GM20000 (cell line): ENCODE measurements at regions not wholly inside any gene's neighbourhood (a gene's known extent, or its start where the extent isn't known, plus 50 kb on each side); places are given as distances from the start of the nearest gene placed in this dataset.

Experiments used
- DNase-seq: peaks from one replicate; pipeline ENCODE4 v3.0.0; 2012; ENCODE audit warnings: low spot score
- CTCF ChIP-seq: IDR thresholded peaks from 2 replicates; pipeline ENCODE4 v1.5.1; 2012; ENCODE audit warnings: mild to moderate bottlenecking, control low read depth; ENCODE audit errors: extremely low read depth, missing control alignments

DNA sequence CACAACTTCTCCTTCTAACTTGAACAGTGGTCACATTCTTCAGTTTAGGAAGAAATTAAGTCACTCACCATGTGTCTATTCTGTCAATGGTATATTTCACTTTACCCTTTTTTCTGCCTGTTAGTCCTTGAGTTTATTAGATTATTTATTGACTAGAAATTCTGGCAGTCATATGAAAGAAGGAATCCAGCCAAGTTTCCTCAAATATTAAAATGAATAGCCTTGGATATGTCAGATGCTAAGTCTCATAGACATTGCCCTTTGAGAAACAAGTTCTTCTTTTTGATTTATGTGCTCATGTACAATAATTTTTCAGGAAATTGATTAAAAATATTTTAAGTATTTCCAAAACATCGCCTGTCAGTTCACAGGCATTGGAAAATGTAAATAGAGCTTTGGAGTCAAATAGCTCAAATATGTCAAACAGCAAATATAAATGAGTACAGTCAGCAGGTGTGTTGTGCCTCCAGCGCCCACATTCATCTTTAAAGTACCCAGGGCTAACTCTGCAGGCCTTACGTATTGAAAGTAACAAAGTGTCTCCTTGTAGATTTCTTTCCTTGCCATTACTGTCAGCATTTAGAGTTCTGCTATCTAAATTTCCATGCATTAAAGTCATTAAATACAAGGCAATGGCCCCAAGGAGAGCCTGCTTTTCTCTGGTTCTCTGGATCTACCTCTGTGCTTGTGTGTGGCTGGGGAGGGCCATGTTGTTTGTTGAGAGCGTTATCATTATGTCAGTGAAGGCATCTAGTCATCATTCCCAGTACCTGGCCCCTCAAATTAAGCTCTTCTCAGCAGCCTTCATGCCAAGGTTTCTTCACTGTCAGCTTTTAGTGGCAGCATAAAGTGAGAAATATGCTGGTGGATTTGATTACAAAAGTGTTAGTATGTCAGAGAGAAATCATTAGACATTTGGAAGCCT, 76.3 kb upstream of the TRPC4 start:
- DNase-seq, result no peak
- TF ChIP-seq CTCF, result no peak

DNA sequence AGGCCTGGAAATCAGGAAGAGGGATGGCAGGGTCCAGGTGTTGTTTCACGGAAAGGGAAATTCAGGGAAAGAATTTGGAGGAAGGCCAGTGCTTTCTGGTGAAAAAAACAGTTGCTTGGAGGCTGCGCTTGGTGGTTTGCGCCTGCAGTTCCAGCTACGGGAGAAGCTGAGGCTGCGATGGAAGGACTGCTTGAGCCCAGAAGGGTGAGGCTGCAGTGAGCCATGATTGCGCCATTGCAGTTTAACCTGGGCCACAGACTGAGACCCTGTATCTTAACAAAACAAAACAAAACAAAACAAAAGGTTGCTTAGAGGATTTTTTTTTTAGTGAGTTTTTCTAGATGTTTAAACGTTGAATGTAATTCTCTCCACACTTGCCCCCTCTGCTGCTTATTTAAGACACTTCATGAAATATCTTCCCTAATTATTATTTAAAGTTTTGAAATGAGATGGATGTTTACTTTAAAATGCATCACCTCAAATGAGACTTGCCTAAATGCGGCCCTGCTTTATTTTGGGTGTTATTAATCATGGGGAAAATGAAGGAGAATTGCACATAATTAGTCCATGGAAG, 75.4 kb upstream of the TRPC4 start:
- no peak for DNase-seq
- TF ChIP-seq CTCF, result no peak

DNA sequence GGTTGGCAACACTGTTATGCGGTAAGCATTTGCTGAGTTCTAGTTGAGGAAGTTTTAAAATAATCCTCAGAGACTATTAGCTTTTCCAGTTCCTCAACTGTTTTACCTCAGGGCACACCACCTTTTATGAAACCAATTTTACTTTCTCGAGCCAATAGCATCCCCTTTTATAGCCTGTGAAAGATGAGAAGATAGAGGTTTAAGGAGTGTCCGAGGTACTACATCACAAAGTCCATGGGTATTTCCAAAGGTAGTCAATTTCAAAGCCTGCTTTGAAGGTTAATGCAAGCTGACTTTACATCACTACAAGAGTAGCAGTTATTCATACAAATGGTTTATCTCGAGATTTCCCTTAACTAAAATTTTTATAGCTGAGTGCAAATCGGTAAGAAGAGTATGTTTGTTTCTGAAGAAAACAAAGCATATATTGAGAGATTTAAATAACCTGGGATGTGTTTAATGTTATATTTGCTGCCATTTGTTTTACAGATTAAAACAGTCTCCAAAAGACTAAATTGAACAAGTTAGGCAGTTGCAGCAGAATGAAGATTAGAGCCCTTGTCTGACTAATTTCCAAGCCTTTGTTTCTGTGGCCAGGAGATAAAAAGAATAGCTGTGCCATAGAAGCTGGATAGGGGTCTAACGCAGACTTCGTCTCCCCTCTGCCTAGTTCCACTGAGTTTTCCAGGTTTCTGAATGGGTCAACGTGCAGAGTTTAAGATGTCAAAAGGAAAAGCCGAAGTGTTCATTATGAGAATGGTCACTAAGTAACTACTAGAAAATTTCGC, 74.7 kb upstream of the TRPC4 start:
- no peak for TF ChIP-seq CTCF
- DNase-seq, result no peak

- no peak for DNase-seq
- no peak for TF ChIP-seq CTCF
Observed at GRCh38 chr13:37942929-37943328, 73.4 kb upstream of the TRPC4 start.

- no peak for DNase-seq
- no peak for TF ChIP-seq CTCF
Observed at GRCh38 chr13:37934339-37935191, 65.0 kb upstream of the TRPC4 start.

DNA sequence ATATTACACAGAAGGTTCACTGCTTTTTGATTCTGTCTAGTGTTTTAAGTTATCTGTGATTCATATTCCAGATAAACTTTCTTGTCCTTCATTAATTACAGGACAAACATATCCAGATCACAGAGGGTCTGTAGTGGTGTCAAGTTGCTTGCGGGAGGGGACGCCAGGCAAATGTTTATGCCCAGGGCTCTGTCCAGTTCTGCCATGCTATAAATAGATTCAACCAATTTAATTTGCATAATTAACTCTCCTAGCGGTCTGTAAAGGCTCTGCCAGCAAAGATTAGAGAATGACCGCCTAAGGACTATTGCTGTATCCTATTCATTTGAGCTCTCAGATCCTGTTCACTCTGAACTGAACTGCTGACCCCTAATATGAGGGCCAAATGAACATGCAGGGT, 59.7 kb upstream of the TRPC4 start:
- TF ChIP-seq CTCF, result no peak
- DNase-seq, result no peak
